Neural progenitor cell (in vitro differentiated cells): ENCODE measurements at regions not wholly inside any gene's neighbourhood (a gene's known extent, or its start where the extent isn't known, plus 50 kb on each side); places are given as distances from the start of the nearest gene placed in this dataset.

Source experiments
- DNase-seq: peaks from one replicate; pipeline ENCODE4 v3.0.0-alpha.2; 2016; ENCODE audit warnings: low spot score
- H2AFZ ChIP-seq: fragments of 200-600 bp; sonication (generic); replicated peaks from 2 replicates; pipeline ENCODE4 v1.6.1; 2016; ENCODE audit warnings: antibody characterized with exemption
- H3F3A ChIP-seq: fragments of 200-600 bp; sonication (generic); 2 replicates; pipeline ENCODE4 v1.6.1; 2016; ENCODE audit warnings: antibody characterized with exemption, low read depth
- H3K27ac ChIP-seq: fragments of 200-600 bp; sonication (generic); 2 replicates; pipeline ENCODE4 v1.5.1; 2016; ENCODE audit warnings: mild to moderate bottlenecking
- H3K27me3 ChIP-seq: fragments of 200-600 bp; sonication (generic); 2 replicates; pipeline ENCODE4 v1.6.1; 2016; ENCODE audit warnings: mild to moderate bottlenecking, moderate library complexity
- H3K36me3 ChIP-seq: fragments of 200-600 bp; sonication (generic); 2 replicates; pipeline ENCODE4 v1.5.1; 2016
- H3K4me1 ChIP-seq: fragments of 200-600 bp; sonication (generic); 2 replicates; pipeline ENCODE4 v1.6.1; 2016; ENCODE audit warnings: mixed run types
- H3K4me2 ChIP-seq: fragments of 200-600 bp; sonication (generic); 2 replicates; pipeline ENCODE4 v1.6.1; 2016
- H3K4me3 ChIP-seq: fragments of 200-600 bp; sonication (generic); 2 replicates; pipeline ENCODE4 v1.5.1; 2016
- H3K79me2 ChIP-seq: fragments of 200-600 bp; sonication (generic); 2 replicates; pipeline ENCODE4 v1.6.1; 2016; ENCODE audit warnings: low read depth
- H3K9ac ChIP-seq: fragments of 200-600 bp; sonication (generic); 2 replicates; pipeline ENCODE4 v1.6.1; 2016
- H3K9me3 ChIP-seq: fragments of 200-600 bp; sonication (generic); 2 replicates; pipeline ENCODE4 v1.5.1; 2016; ENCODE audit warnings: low read depth
- H4K20me1 ChIP-seq: fragments of 200-600 bp; sonication (generic); 2 replicates; pipeline ENCODE4 v1.6.1; 2016; ENCODE audit warnings: low read depth
- H3K27ac Mint-ChIP-seq: 3 replicates; pipeline ENCODE4 v1.8.0; 2021; ENCODE audit warnings: mixed read lengths
- H3K27me3 Mint-ChIP-seq: 2 replicates; pipeline ENCODE4 v1.8.0; 2022; ENCODE audit warnings: low read depth, mild to moderate bottlenecking, inconsistent platforms, moderate library complexity, mixed read lengths; ENCODE audit not compliant: insufficient read depth
- H3K36me3 Mint-ChIP-seq: 3 replicates; pipeline ENCODE4 v1.8.0; 2021; ENCODE audit warnings: mixed read lengths
- H3K4me1 Mint-ChIP-seq: 3 replicates; pipeline ENCODE4 v1.8.0; 2021; ENCODE audit warnings: mixed read lengths
- H3K4me3 Mint-ChIP-seq: 3 replicates; pipeline ENCODE4 v1.8.0; 2021; ENCODE audit warnings: mild to moderate bottlenecking, moderate library complexity, mixed read lengths
- H3K9me3 Mint-ChIP-seq: 3 replicates; pipeline ENCODE4 v1.8.0; 2020; ENCODE audit warnings: mixed read lengths
- EZH2 ChIP-seq: fragments of 200-600 bp; sonication (generic); IDR thresholded peaks from 2 replicates; pipeline ENCODE4 v1.6.1; 2017; ENCODE audit warnings: antibody characterized with exemption, mild to moderate bottlenecking, moderate library complexity
- EZH2phosphoT487 ChIP-seq: fragments of 200-600 bp; sonication (generic); IDR thresholded peaks from 2 replicates; pipeline ENCODE4 v1.6.1; 2017; ENCODE audit warnings: antibody characterized with exemption
- TF ChIP-seq, protein P1 (sequence below): fragments of 200-600 bp; sonication (generic); IDR thresholded peaks from 2 replicates; pipeline ENCODE4 v1.5.1; 2017; ENCODE audit warnings: antibody characterized with exemption, mild to moderate bottlenecking

DNA sequence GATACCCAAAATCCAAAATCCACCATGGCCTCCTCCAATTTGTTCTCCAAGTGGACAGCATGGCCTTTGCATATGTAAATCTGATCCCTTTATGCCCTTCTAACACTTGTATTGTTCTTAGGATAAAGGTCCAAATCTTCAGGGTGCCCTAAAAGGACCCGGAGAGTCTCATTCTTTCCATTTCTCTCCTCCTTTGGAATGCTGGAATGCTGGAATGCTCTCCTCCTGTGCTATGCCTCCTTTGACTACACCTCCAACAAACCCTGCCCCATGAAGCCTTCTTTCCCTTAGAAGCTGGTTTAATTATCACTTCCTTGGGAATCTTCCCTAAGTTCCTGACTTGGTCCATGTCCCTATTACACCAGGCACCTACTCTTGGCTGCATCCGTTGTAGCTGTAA, 484.8 kb upstream of the RUNX1 start:
- Histone ChIP-seq H3K79me2 (no peaks in the 10 kb centered on the region), H3K27ac (no peak overlapping the region), H3K4me1 (no peaks in the 10 kb centered on the region), H3F3A (no peaks in the 10 kb centered on the region), H3K36me3 (no peaks in the 10 kb centered on the region), H3K9ac (no peak overlapping the region), H2AFZ (no peak overlapping the region), H4K20me1 (no peaks in the 10 kb centered on the region), H3K9me3 (no peaks in the 10 kb centered on the region), H3K4me2 (no peak overlapping the region), H3K27me3 (no peaks in the 10 kb centered on the region), H3K4me3 (no peak overlapping the region)
- Mint-ChIP-seq H3K36me3 (no peaks in the 10 kb centered on the region), H3K4me1 (no peaks in the 10 kb centered on the region), H3K27ac (no peak overlapping the region), H3K4me3 (no peak overlapping the region), H3K27me3 (no peaks in the 10 kb centered on the region), H3K9me3 (no peaks in the 10 kb centered on the region)
- TF ChIP-seq EZH2 (no peak), EZH2phosphoT487 (no peak)
- TF ChIP-seq, protein P1, sequence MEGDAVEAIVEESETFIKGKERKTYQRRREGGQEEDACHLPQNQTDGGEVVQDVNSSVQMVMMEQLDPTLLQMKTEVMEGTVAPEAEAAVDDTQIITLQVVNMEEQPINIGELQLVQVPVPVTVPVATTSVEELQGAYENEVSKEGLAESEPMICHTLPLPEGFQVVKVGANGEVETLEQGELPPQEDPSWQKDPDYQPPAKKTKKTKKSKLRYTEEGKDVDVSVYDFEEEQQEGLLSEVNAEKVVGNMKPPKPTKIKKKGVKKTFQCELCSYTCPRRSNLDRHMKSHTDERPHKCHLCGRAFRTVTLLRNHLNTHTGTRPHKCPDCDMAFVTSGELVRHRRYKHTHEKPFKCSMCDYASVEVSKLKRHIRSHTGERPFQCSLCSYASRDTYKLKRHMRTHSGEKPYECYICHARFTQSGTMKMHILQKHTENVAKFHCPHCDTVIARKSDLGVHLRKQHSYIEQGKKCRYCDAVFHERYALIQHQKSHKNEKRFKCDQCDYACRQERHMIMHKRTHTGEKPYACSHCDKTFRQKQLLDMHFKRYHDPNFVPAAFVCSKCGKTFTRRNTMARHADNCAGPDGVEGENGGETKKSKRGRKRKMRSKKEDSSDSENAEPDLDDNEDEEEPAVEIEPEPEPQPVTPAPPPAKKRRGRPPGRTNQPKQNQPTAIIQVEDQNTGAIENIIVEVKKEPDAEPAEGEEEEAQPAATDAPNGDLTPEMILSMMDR: no peak
- no peak for DNase-seq

DNA sequence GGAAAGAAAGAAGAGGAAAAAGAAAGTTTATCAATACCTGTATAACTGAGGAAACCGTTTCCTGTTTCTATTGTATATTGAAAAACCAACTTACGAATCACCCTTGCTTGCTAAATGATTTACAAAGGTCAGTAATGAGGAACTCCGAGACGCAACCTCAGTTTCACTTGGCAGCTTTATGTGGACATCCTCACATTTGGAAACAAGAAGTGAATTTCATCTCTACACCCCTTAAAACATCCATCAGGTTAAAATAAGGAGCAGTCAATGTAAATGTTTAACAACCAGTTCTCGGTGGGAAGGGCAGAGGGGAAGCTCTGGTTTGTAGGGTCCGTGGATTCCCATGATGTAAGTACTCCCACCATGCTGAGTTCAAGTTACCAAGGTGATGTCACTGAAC, 481.7 kb upstream of the RUNX1 start:
- H4K20me1 ChIP-seq: no peaks in the 10 kb centered on the region
- H3K79me2 ChIP-seq: no peaks in the 10 kb centered on the region
- H3K4me3 Mint-ChIP-seq: no peak overlapping the region
- no peaks in the 10 kb centered on the region for H3K27me3 ChIP-seq
- no peaks in the 10 kb centered on the region for H3K4me1 Mint-ChIP-seq
- H2AFZ ChIP-seq: no peak overlapping the region
- DNase-seq: no peak
- peaks cover 3% of the 10 kb centered on the region for H3K27me3 Mint-ChIP-seq
- no peaks in the 10 kb centered on the region for H3K36me3 Mint-ChIP-seq
- no peaks in the 10 kb centered on the region for H3F3A ChIP-seq
- H3K27ac Mint-ChIP-seq: no peak overlapping the region
- H3K9me3 ChIP-seq: no peaks in the 10 kb centered on the region
- no peaks in the 10 kb centered on the region for H3K36me3 ChIP-seq
- H3K27ac ChIP-seq: no peak overlapping the region
- TF ChIP-seq, protein P1: no peak
- no peak for TF ChIP-seq EZH2phosphoT487
- no peak overlapping the region for H3K4me3 ChIP-seq
- no peaks in the 10 kb centered on the region for H3K9me3 Mint-ChIP-seq
- H3K4me2 ChIP-seq: no peak overlapping the region
- no peaks in the 10 kb centered on the region for H3K4me1 ChIP-seq
- H3K9ac ChIP-seq: no peak overlapping the region

DNA sequence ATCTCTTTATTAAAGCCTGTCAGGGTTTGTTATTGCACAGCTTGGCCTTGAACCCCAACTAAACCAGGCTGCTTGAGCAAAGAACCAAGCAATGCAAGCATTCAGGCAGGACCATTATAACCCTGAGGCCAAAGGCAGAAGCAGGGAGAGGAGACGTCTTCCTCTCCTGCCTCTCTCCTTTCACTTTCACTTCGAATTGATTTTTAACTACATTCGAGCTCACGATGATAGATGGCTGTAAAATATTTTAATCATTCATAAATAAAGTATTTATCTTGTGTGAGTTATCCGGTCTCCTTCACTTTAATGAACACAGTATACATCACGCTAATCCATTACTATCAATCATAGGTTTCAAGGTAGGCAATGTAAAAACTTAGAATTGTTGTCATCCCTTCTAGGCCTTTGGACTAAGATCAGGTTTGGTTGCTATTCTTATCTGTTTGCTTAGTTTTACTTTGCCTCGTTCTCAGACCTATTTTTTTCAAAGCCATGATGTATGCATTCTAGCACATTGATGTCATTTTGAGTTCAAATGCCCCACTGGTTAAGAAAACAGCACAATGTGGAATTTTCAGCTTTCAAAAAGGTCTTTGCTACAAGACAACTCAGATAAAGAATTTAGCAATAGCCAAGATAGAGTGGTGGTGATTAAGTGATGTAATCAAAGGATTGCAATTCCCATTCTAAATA, 480.2 kb upstream of the RUNX1 start:
- H3K36me3 ChIP-seq: no peaks in the 10 kb centered on the region
- no peak overlapping the region for H2AFZ ChIP-seq
- H3K4me2 ChIP-seq: no peak overlapping the region

More for the DNA sequence above, 480.2 kb upstream of the RUNX1 start:
- DNase-seq: no peak
- Mint-ChIP-seq H3K4me1 (no peaks in the 10 kb centered on the region), H3K4me3 (no peak overlapping the region), H3K9me3 (no peaks in the 10 kb centered on the region), H3K27me3 (peaks cover 3% of the 10 kb centered on the region), H3K27ac (no peak overlapping the region), H3K36me3 (no peaks in the 10 kb centered on the region)
- H3K27ac ChIP-seq: no peak overlapping the region
- TF ChIP-seq, protein P1: no peak
- TF ChIP-seq EZH2 (no peak), EZH2phosphoT487 (no peak)
- no peaks in the 10 kb centered on the region for H3K9me3 ChIP-seq
- no peak overlapping the region for H3K9ac ChIP-seq
- no peaks in the 10 kb centered on the region for H3K4me1 ChIP-seq
- H3K4me3 ChIP-seq: no peak overlapping the region
- H3F3A ChIP-seq: no peaks in the 10 kb centered on the region
- H4K20me1 ChIP-seq: no peaks in the 10 kb centered on the region
- H3K27me3 ChIP-seq: no peaks in the 10 kb centered on the region
- no peaks in the 10 kb centered on the region for H3K79me2 ChIP-seq
